ENCODE measurements at regions not wholly inside any gene's neighbourhood (a gene's known extent, or its start where the extent isn't known, plus 50 kb on each side); places are given as distances from the start of the nearest gene placed in this dataset.

- no peaks in the 10 kb centered on the region for H3K4me1 ChIP-seq (ENCODE audit: insufficient read depth)
- no peak overlapping the region for H3K27ac ChIP-seq
- no peak overlapping the region for H2AFZ ChIP-seq
- H3K9me2 ChIP-seq (replicated peaks; ENCODE audit: insufficient read depth), result no peaks in the 10 kb centered on the region
- H3K4me2 ChIP-seq, result no peak overlapping the region
- DNase-seq (ENCODE audit: low spot score), result no peak
- H4K20me1 ChIP-seq (ENCODE audit: insufficient read depth, poor library complexity, severe bottlenecking), result no peaks in the 10 kb centered on the region
- no peaks in the 10 kb centered on the region for H3K36me3 ChIP-seq (replicated peaks; ENCODE audit: insufficient read depth, low read depth)
- no peaks in the 10 kb centered on the region for H3K9me3 ChIP-seq (ENCODE audit: low read depth)
- H3K79me2 ChIP-seq, result no peaks in the 10 kb centered on the region
- H3K27me3 ChIP-seq, result no peaks in the 10 kb centered on the region
- TF ChIP-seq CTCF (IDR thresholded peaks at IDR 0.05; ENCODE audit: poor library complexity) (no peak), EZH2 (IDR thresholded peaks at IDR 0.05; ENCODE audit: borderline replicate concordance) (no peak), EZH2phosphoT487 (IDR thresholded peaks at IDR 0.05; ENCODE audit: low read depth, severe bottlenecking, unreplicated experiment) (no peak)
- no peak overlapping the region for H3K4me3 ChIP-seq
These were observed 153.4 kb upstream of the PPP3CA start for GRCh38 chr4:101500742-101501141.

DNA sequence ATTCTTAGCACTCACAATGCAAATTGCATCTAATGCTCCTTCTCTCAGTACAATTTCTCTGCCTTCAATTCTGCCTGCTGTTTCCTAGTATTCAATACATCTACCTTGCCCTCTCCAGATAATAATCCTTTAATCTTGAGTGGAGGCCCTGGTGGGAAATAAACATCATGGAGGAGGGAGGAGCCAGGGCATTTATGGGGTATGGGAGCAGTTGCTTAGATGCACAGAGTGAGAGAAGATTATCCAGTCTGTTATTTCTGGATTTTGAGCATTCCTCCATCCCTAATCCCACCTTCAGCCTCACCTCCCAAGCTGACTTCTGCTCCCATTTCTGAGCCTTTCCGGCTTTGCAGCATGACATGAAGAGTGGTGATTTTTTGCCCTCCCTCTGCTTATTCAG is 127.9 kb upstream of the PPP3CA start:
- no peak for DNase-seq (ENCODE audit: low spot score)
- Histone ChIP-seq H3K4me2 (no peak overlapping the region), H3K27ac (no peak overlapping the region), H3K9me3 (ENCODE audit: low read depth) (no peaks in the 10 kb centered on the region), H2AFZ (no peak overlapping the region), H4K20me1 (ENCODE audit: insufficient read depth, poor library complexity, severe bottlenecking) (no peaks in the 10 kb centered on the region), H3K4me3 (no peak overlapping the region), H3K79me2 (no peaks in the 10 kb centered on the region), H3K27me3 (no peaks in the 10 kb centered on the region), H3K4me1 (ENCODE audit: insufficient read depth) (no peaks in the 10 kb centered on the region), H3K9me2 (replicated peaks; ENCODE audit: insufficient read depth) (no peaks in the 10 kb centered on the region), H3K36me3 (replicated peaks; ENCODE audit: insufficient read depth, low read depth) (no peaks in the 10 kb centered on the region)
- TF ChIP-seq EZH2 (IDR thresholded peaks at IDR 0.05; ENCODE audit: borderline replicate concordance) (no peak), EZH2phosphoT487 (IDR thresholded peaks at IDR 0.05; ENCODE audit: low read depth, severe bottlenecking, unreplicated experiment) (no peak), CTCF (IDR thresholded peaks at IDR 0.05; ENCODE audit: poor library complexity) (no peak)
- 45% methylated on average over 1 of the region's 1 CpG for WGBS (ENCODE audit: low lambda C conversion rate, missing lambda C conversion rate)

DNA sequence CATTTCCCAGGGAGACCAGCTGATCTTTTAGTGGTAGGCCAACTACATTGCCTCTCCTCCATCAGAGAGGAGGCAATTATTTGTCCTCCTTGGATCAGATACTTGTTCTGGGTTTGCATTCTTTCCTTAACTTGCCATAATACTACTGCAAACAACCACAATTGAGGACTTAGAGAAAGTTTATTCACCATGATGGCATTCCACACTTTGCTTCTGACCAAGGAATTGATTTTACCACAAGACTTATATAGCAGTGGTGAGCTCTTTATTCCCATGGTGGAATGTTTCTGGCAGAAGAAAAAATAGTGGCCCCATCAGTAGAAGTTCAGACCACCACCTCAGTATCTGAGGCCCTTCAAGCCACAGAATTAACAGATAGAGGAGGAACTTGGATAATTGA is 123.9 kb upstream of the PPP3CA start:
- Histone ChIP-seq H3K36me3 (replicated peaks; ENCODE audit: insufficient read depth, low read depth) (no peaks in the 10 kb centered on the region), H3K27me3 (no peaks in the 10 kb centered on the region), H3K9me2 (replicated peaks; ENCODE audit: insufficient read depth) (no peaks in the 10 kb centered on the region), H3K27ac (no peak overlapping the region), H3K4me1 (ENCODE audit: insufficient read depth) (no peaks in the 10 kb centered on the region), H3K9me3 (ENCODE audit: low read depth) (no peaks in the 10 kb centered on the region), H3K79me2 (no peaks in the 10 kb centered on the region), H2AFZ (no peak overlapping the region), H4K20me1 (ENCODE audit: insufficient read depth, poor library complexity, severe bottlenecking) (no peaks in the 10 kb centered on the region), H3K4me3 (no peak overlapping the region), H3K4me2 (no peak overlapping the region)
- TF ChIP-seq EZH2phosphoT487 (IDR thresholded peaks at IDR 0.05; ENCODE audit: low read depth, severe bottlenecking, unreplicated experiment) (no peak), CTCF (IDR thresholded peaks at IDR 0.05; ENCODE audit: poor library complexity) (no peak), EZH2 (IDR thresholded peaks at IDR 0.05; ENCODE audit: borderline replicate concordance) (no peak)
- DNase-seq (ENCODE audit: low spot score), result no peak

DNA sequence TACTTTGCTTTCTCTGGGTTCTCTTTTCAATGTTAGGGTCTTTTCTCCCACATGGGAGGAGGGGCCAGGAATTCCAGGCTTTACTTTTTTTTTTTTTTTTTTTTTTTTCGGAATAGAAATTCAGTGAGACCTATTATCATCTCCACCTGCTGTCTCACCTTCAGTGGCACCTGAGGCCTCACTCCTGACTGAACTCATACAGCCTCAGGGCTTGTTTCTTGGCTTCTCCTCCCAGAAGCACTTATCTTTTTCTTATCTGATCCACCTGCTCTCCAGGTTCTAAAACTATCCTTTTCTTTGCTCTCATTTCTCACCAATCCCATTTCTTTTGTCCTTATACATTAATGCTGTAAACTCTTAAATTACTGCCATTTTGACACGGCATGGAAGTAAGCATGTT is 117.3 kb upstream of the PPP3CA start:
- Histone ChIP-seq H4K20me1 (ENCODE audit: insufficient read depth, poor library complexity, severe bottlenecking) (no peaks in the 10 kb centered on the region), H3K79me2 (no peaks in the 10 kb centered on the region), H3K9me2 (replicated peaks; ENCODE audit: insufficient read depth) (no peaks in the 10 kb centered on the region), H3K36me3 (replicated peaks; ENCODE audit: insufficient read depth, low read depth) (no peaks in the 10 kb centered on the region), H3K4me3 (no peak overlapping the region), H3K4me1 (ENCODE audit: insufficient read depth) (no peaks in the 10 kb centered on the region), H3K9me3 (ENCODE audit: low read depth) (no peaks in the 10 kb centered on the region), H3K4me2 (no peak overlapping the region), H2AFZ (no peak overlapping the region), H3K27me3 (no peaks in the 10 kb centered on the region), H3K27ac (no peak overlapping the region)
- 35% methylated on average over 2 of the region's 2 CpGs for WGBS (ENCODE audit: low lambda C conversion rate, missing lambda C conversion rate)
- no peak for TF ChIP-seq CTCF (IDR thresholded peaks at IDR 0.05; ENCODE audit: poor library complexity)
- TF ChIP-seq EZH2 (IDR thresholded peaks at IDR 0.05; ENCODE audit: borderline replicate concordance), result no peak
- no peak for TF ChIP-seq EZH2phosphoT487 (IDR thresholded peaks at IDR 0.05; ENCODE audit: low read depth, severe bottlenecking, unreplicated experiment)
- DNase-seq (ENCODE audit: low spot score), result no peak
